ENCODE measurements at regions not wholly inside any gene's neighbourhood (a gene's known extent, or its start where the extent isn't known, plus 50 kb on each side); places are given as distances from the start of the nearest gene placed in this dataset.
A peak's percentile ranks its signal among the peaks of the same experiment; 100 is the strongest.

DNA sequence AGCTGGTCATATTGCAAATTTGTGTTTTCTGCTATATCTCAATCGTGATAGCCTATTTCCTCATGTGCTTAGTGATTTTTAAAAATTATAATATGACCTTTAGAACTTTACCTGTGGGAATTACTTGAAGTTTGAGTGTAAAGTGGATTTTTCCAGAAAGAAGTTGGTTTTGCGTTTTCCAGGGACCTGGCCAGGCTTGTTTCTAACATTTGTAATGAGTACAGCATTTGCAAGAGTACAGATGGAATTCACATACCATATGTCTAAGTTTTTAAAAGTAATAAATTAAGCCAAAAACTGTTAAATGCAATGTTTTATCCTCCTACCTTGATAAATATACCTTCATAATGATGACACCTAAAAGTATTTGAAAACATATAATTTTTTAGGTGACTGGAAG lies 443.2 kb downstream of the REEP3 start:
- no peak for DNase-seq (ENCODE audit: low spot score)
- Histone ChIP-seq H2BK120ac (ENCODE audit: low read depth, low read length) (no peak overlapping the region), H3K9me3 (replicated peaks in 1 of 2; ENCODE audit: control insufficient read depth in 2 of 2, insufficient read depth in 1 of 2, low read depth in 1 of 2, low read length in 2 of 2) (no peaks in the 10 kb centered on the region), H3K4me3 (ENCODE audit: low read length in 2 of 2) (no peak overlapping the region), H2BK5ac (ENCODE audit: low read length) (no peak overlapping the region), H3K14ac (ENCODE audit: low read length) (no peak overlapping the region), H3K4me1 (ENCODE audit: control insufficient read depth in 2 of 2, insufficient read depth in 1 of 2, low read depth in 1 of 2, low read length in 2 of 2) (no peaks in the 10 kb centered on the region), H3K23ac (ENCODE audit: low read depth, low read length, poor library complexity) (no peak overlapping the region), H2BK15ac (ENCODE audit: low read length) (no peak overlapping the region), H4K8ac (ENCODE audit: low read depth, low read length) (no peak overlapping the region), H3K18ac (ENCODE audit: low read length) (no peak overlapping the region), H3K36me3 (replicated peaks in 1 of 2; ENCODE audit: control insufficient read depth in 2 of 2, insufficient read depth in 2 of 2, low read length in 2 of 2) (no peaks in the 10 kb centered on the region), H2BK12ac (ENCODE audit: low read length) (no peak overlapping the region), H4K91ac (ENCODE audit: low read depth, low read length, poor library complexity) (no peak overlapping the region), H2AFZ (ENCODE audit: low read length) (no peak overlapping the region), H3K4me2 (ENCODE audit: insufficient read depth, low read length, poor library complexity, severe bottlenecking) (no peak overlapping the region), H3K79me1 (ENCODE audit: low read depth, low read length) (no peaks in the 10 kb centered on the region), H3K27ac (replicated peaks; ENCODE audit: low read length) (no peak overlapping the region), H3K27me3 (ENCODE audit: control insufficient read depth in 3 of 3, insufficient read depth in 3 of 3, low read depth in 1 of 3, low read length in 3 of 3) (no peaks in the 10 kb centered on the region), H3K9ac (ENCODE audit: low read depth, low read length, poor library complexity) (no peak overlapping the region), H3K4ac (ENCODE audit: low read length) (no peak overlapping the region), H2AK5ac (ENCODE audit: low read depth, low read length) (no peak overlapping the region)
- no CpG with 5 or more reads among the region's 2 CpGs for WGBS, 2 donors (ENCODE audit: extremely low coverage in 2 of 2, insufficient read length in 2 of 2, insufficient replicate concordance in 1 of 2)

DNA sequence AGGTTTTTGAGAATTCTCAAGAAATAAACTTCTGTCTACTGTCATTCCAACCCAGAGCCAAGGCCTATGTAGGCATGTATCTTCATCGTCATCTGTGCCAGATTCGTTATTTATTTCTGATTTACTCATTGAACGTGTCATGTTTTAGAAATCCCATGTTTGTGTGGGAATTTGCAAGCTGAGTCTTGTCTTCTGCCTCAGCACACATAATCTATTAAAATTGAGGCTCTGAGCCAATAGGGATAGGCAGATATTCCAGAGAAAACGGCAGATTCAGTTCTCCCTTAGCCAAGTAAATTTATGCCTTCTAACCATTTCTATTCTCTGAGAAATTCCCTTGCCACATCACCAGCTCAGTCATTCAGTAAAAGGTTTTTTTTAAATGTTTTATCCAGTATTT lies 444.6 kb downstream of the REEP3 start:
- no peak overlapping the region for H3K4me2 ChIP-seq (ENCODE audit: insufficient read depth, low read length, poor library complexity, severe bottlenecking)
- H3K79me1 ChIP-seq (ENCODE audit: low read depth, low read length), result no peaks in the 10 kb centered on the region
- no peak overlapping the region for H3K4ac ChIP-seq (ENCODE audit: low read length)
- no peaks in the 10 kb centered on the region for H3K9me3 ChIP-seq (replicated peaks in 1 of 2; ENCODE audit: control insufficient read depth in 2 of 2, insufficient read depth in 1 of 2, low read depth in 1 of 2, low read length in 2 of 2)
- no peak overlapping the region for H3K27ac ChIP-seq (replicated peaks; ENCODE audit: low read length)
- WGBS, 2 donors (ENCODE audit: extremely low coverage in 2 of 2, insufficient read length in 2 of 2, insufficient replicate concordance in 1 of 2), result no CpG with 5 or more reads among the region's 4 CpGs
- H2AFZ ChIP-seq (ENCODE audit: low read length), result no peak overlapping the region
- H2BK120ac ChIP-seq (ENCODE audit: low read depth, low read length), result no peak overlapping the region
- H2BK5ac ChIP-seq (ENCODE audit: low read length), result no peak overlapping the region
- no peak overlapping the region for H3K4me3 ChIP-seq (ENCODE audit: low read length in 2 of 2)
- no peak overlapping the region for H4K91ac ChIP-seq (ENCODE audit: low read depth, low read length, poor library complexity)
- H2BK15ac ChIP-seq (ENCODE audit: low read length), result no peak overlapping the region
- H3K36me3 ChIP-seq (replicated peaks in 1 of 2; ENCODE audit: control insufficient read depth in 2 of 2, insufficient read depth in 2 of 2, low read length in 2 of 2), result no peaks in the 10 kb centered on the region
- H2AK5ac ChIP-seq (ENCODE audit: low read depth, low read length), result no peak overlapping the region
- H2BK12ac ChIP-seq (ENCODE audit: low read length), result no peak overlapping the region
- no peak for DNase-seq (ENCODE audit: low spot score)
- H3K23ac ChIP-seq (ENCODE audit: low read depth, low read length, poor library complexity), result no peak overlapping the region
- H3K18ac ChIP-seq (ENCODE audit: low read length), result no peak overlapping the region
- no peak overlapping the region for H3K9ac ChIP-seq (ENCODE audit: low read depth, low read length, poor library complexity)
- H4K8ac ChIP-seq (ENCODE audit: low read depth, low read length), result no peak overlapping the region
- no peaks in the 10 kb centered on the region for H3K4me1 ChIP-seq (ENCODE audit: control insufficient read depth in 2 of 2, insufficient read depth in 1 of 2, low read depth in 1 of 2, low read length in 2 of 2)
- no peak overlapping the region for H3K14ac ChIP-seq (ENCODE audit: low read length)
- no peaks in the 10 kb centered on the region for H3K27me3 ChIP-seq (ENCODE audit: control insufficient read depth in 3 of 3, insufficient read depth in 3 of 3, low read depth in 1 of 3, low read length in 3 of 3)

DNA sequence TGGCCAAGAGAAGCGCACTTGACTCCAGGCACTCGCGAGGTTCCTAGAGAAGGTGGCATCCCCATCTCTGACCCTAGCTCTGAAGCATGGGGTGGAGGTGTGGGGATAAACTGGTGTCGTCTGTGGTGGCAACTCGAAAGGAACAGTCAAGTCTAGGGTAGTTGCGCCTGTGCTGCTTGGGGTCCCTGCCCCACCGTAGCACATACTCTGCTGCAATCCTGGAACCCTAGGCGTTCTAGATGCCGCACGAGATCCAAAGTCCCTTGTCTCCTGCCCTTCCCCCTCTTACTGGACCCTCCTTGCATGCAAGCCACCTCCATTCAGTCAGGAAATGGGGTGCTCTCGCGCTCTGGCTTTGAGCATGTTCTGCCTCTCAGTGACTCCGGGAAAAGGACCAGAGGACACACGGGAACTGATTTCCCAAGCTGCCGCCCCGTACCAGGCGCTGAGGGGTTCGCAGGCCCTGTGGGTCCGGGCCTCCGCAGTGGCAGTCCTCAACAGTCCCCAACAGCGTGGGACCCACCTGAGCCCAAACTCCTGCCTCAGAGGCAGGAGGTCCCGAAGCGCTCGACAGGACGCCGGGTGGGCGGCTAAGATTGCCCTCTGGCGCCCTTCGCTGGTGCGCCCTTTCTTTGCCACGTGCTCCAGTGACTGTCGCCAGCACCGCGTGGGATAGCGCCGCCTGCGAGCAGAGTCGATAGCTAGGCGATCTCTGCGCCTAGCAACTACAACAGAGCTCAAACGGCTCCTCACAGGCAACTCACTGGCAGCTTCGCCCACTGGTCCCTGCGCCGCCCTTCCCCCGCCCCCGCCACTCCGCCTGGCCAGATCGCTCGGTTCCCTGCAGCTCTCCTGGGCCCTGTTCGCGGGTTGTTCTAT lies 452.0 kb downstream of the REEP3 start:
- Histone ChIP-seq H3K27ac (replicated peaks; ENCODE audit: low read length) (no peak overlapping the region), H3K4me2 (ENCODE audit: insufficient read depth, low read length, poor library complexity, severe bottlenecking) (no peak overlapping the region)
- no CpG with 5 or more reads among the region's 51 CpGs for WGBS, 2 donors (ENCODE audit: extremely low coverage in 2 of 2, insufficient read length in 2 of 2, insufficient replicate concordance in 1 of 2)

DNA sequence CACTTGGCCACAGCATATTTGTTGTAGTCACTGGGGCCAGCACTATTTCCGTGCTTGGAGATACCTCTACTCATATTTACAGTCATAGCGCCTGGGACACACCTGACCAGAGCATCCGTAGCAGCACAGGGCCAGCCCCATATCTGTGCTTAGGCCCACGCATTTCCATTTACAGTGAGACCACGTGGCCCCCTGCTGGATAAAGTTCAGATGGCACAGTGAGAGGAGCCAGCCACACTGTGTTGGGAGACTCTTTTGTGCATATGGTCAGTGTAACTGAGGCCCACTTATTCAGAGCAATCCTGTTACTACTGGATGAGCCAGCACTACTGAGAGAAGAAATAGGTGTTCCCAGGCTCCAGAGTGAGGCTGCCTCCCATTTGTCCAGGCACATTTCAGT lies 455.3 kb downstream of the REEP3 start:
- Histone ChIP-seq H3K23ac (ENCODE audit: low read depth, low read length, poor library complexity) (no peak overlapping the region), H2BK120ac (ENCODE audit: low read depth, low read length) (no peak overlapping the region), H2AFZ (ENCODE audit: low read length) (no peak overlapping the region), H3K79me1 (ENCODE audit: low read depth, low read length) (no peaks in the 10 kb centered on the region), H2BK15ac (ENCODE audit: low read length) (no peak overlapping the region), H3K18ac (ENCODE audit: low read length) (no peak overlapping the region), H3K27ac (replicated peaks; ENCODE audit: low read length) (no peak overlapping the region), H3K4me1 (ENCODE audit: control insufficient read depth in 2 of 2, insufficient read depth in 1 of 2, low read depth in 1 of 2, low read length in 2 of 2) (no peaks in the 10 kb centered on the region), H3K4me2 (ENCODE audit: insufficient read depth, low read length, poor library complexity, severe bottlenecking) (no peak overlapping the region), H2BK12ac (ENCODE audit: low read length) (peak overlapping the region; percentile 43), H3K9me3 (replicated peaks in 1 of 2; ENCODE audit: control insufficient read depth in 2 of 2, insufficient read depth in 1 of 2, low read depth in 1 of 2, low read length in 2 of 2) (peaks cover 0 to 4% of the 10 kb centered on the region in 2 donors), H2BK5ac (ENCODE audit: low read length) (no peak overlapping the region), H2AK5ac (ENCODE audit: low read depth, low read length) (no peak overlapping the region), H3K14ac (ENCODE audit: low read length) (no peak overlapping the region), H4K8ac (ENCODE audit: low read depth, low read length) (no peak overlapping the region), H4K91ac (ENCODE audit: low read depth, low read length, poor library complexity) (no peak overlapping the region), H3K27me3 (ENCODE audit: control insufficient read depth in 3 of 3, insufficient read depth in 3 of 3, low read depth in 1 of 3, low read length in 3 of 3) (no peaks in the 10 kb centered on the region), H3K4me3 (ENCODE audit: low read length in 2 of 2) (no peak overlapping the region), H3K4ac (ENCODE audit: low read length) (no peak overlapping the region), H3K36me3 (replicated peaks in 1 of 2; ENCODE audit: control insufficient read depth in 2 of 2, insufficient read depth in 2 of 2, low read length in 2 of 2) (no peaks in the 10 kb centered on the region), H3K9ac (ENCODE audit: low read depth, low read length, poor library complexity) (no peak overlapping the region)
- DNase-seq (ENCODE audit: low spot score), result peak; percentile 29
- WGBS, 2 donors (ENCODE audit: extremely low coverage in 2 of 2, insufficient read length in 2 of 2, insufficient replicate concordance in 1 of 2), result no CpG with 5 or more reads among the region's 5 CpGs

More for the DNA sequence above, 452.0 kb downstream of the REEP3 start:
- H3K4me3 ChIP-seq (ENCODE audit: low read length in 2 of 2), result no peak overlapping the region
- H2BK120ac ChIP-seq (ENCODE audit: low read depth, low read length), result no peak overlapping the region
- H3K9me3 ChIP-seq (replicated peaks in 1 of 2; ENCODE audit: control insufficient read depth in 2 of 2, insufficient read depth in 1 of 2, low read depth in 1 of 2, low read length in 2 of 2), result peaks cover 0 to 4% of the 10 kb centered on the region in 2 donors
- no peak overlapping the region for H2AK5ac ChIP-seq (ENCODE audit: low read depth, low read length)
- DNase-seq (ENCODE audit: low spot score), result no peak
- H2BK5ac ChIP-seq (ENCODE audit: low read length), result no peak overlapping the region
- peak overlapping the region; percentile 44 for H3K18ac ChIP-seq (ENCODE audit: low read length)
- H3K14ac ChIP-seq (ENCODE audit: low read length), result no peak overlapping the region
- H3K23ac ChIP-seq (ENCODE audit: low read depth, low read length, poor library complexity), result no peak overlapping the region
- H4K91ac ChIP-seq (ENCODE audit: low read depth, low read length, poor library complexity), result no peak overlapping the region
- H3K4me1 ChIP-seq (ENCODE audit: control insufficient read depth in 2 of 2, insufficient read depth in 1 of 2, low read depth in 1 of 2, low read length in 2 of 2), result no peaks in the 10 kb centered on the region
- H3K79me1 ChIP-seq (ENCODE audit: low read depth, low read length), result no peaks in the 10 kb centered on the region
- H2BK15ac ChIP-seq (ENCODE audit: low read length), result no peak overlapping the region
- H3K36me3 ChIP-seq (replicated peaks in 1 of 2; ENCODE audit: control insufficient read depth in 2 of 2, insufficient read depth in 2 of 2, low read length in 2 of 2), result no peaks in the 10 kb centered on the region
- no peaks in the 10 kb centered on the region for H3K27me3 ChIP-seq (ENCODE audit: control insufficient read depth in 3 of 3, insufficient read depth in 3 of 3, low read depth in 1 of 3, low read length in 3 of 3)
- no peak overlapping the region for H2AFZ ChIP-seq (ENCODE audit: low read length)
- H3K4ac ChIP-seq (ENCODE audit: low read length), result no peak overlapping the region
- H4K8ac ChIP-seq (ENCODE audit: low read depth, low read length), result no peak overlapping the region
- H3K9ac ChIP-seq (ENCODE audit: low read depth, low read length, poor library complexity), result no peak overlapping the region
- no peak overlapping the region for H2BK12ac ChIP-seq (ENCODE audit: low read length)

Measured in neuronal stem cell (in vitro differentiated cells).